Sciatic nerve (tissue), 1 donor: ENCODE measurements at regions not wholly inside any gene's neighbourhood (a gene's known extent, or its start where the extent isn't known, plus 50 kb on each side); places are given as distances from the start of the nearest gene placed in this dataset. TPM values are rescaled to one million over a fixed set of nuclear protein-coding genes. Genes with fewer than 3 reads are reported as not detected.

Experiments used
- microRNA-seq: library from miRNA; unstranded; fragments of <30 nt; microRNA quantifications from one replicate; pipeline ENCODE4 v1.2.0, GENCODE V29; 2020
- donor health status: DM: no; HTN: no; CAD: no.

Small RNA genes lying in the stretch of these regions (microRNA-seq; reads per million reads assigned to microRNA genes)
- gene MIR587: not detected
